ENCODE measurements at regions not wholly inside any gene's neighbourhood (a gene's known extent, or its start where the extent isn't known, plus 50 kb on each side); places are given as distances from the start of the nearest gene placed in this dataset.

DNA sequence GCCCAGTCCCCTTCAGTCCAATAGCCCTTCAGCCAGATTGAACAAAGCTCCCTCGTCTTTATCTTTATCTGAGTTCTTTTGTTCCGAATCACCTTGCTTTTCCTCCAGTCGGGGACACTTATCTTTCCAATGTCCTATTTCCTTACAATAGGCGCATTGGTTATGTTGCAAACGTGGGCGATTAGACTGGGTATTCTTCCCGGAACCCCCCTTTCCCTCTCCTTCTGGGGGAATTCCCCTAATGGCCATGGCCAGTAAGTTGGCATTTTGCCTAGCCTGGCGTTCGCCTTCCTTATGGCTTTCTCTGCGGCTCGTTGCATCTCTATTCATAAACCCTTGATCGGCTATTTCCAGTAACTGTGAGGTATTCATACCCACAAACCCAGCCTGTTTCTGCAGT is 82.2 kb upstream of the VEPH1 start:
- TF ChIP-seq EZH2 (IDR thresholded peaks at IDR 0.05) (no peak), EZH2phosphoT487 (IDR thresholded peaks at IDR 0.05) (no peak)
- TF ChIP-seq, protein P1, sequence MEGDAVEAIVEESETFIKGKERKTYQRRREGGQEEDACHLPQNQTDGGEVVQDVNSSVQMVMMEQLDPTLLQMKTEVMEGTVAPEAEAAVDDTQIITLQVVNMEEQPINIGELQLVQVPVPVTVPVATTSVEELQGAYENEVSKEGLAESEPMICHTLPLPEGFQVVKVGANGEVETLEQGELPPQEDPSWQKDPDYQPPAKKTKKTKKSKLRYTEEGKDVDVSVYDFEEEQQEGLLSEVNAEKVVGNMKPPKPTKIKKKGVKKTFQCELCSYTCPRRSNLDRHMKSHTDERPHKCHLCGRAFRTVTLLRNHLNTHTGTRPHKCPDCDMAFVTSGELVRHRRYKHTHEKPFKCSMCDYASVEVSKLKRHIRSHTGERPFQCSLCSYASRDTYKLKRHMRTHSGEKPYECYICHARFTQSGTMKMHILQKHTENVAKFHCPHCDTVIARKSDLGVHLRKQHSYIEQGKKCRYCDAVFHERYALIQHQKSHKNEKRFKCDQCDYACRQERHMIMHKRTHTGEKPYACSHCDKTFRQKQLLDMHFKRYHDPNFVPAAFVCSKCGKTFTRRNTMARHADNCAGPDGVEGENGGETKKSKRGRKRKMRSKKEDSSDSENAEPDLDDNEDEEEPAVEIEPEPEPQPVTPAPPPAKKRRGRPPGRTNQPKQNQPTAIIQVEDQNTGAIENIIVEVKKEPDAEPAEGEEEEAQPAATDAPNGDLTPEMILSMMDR (IDR thresholded peaks at IDR 0.05), result no peak

Data from neural progenitor cell (in vitro differentiated cells).